GM10266 (cell line): ENCODE measurements at regions not wholly inside any gene's neighbourhood (a gene's known extent, or its start where the extent isn't known, plus 50 kb on each side); places are given as distances from the start of the nearest gene placed in this dataset.

Source experiments
- DNase-seq: peaks from one replicate; pipeline ENCODE4 v3.0.0; 2012; ENCODE audit errors: extremely low spot score
- TF ChIP-seq, protein P1 (sequence below): IDR thresholded peaks from 2 replicates; pipeline ENCODE4 v1.5.1; 2012; ENCODE audit warnings: mild to moderate bottlenecking, low read depth; ENCODE audit not compliant: control insufficient read depth, insufficient read depth; ENCODE audit errors: missing control alignments

DNA sequence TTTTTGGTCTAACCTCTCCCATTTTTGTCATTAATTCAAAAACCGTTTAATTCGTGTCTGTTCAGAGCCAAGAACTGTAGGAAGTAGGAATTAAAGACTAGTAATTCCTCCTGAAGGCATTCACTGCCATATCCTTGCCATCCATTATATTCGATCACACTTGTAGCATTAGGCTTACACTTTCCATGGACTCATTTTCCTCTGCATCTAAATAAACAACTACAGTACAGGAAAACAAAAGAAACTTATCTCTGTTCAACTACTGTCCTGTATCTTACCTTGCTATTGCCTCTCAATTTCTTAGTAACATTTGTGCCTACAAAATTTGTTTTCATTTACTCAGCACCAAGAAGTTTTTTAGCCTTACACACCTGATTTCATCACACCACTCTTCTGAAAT, 111.6 kb upstream of the SEMA3C start:
- DNase-seq = no peak
- TF ChIP-seq, protein P1, sequence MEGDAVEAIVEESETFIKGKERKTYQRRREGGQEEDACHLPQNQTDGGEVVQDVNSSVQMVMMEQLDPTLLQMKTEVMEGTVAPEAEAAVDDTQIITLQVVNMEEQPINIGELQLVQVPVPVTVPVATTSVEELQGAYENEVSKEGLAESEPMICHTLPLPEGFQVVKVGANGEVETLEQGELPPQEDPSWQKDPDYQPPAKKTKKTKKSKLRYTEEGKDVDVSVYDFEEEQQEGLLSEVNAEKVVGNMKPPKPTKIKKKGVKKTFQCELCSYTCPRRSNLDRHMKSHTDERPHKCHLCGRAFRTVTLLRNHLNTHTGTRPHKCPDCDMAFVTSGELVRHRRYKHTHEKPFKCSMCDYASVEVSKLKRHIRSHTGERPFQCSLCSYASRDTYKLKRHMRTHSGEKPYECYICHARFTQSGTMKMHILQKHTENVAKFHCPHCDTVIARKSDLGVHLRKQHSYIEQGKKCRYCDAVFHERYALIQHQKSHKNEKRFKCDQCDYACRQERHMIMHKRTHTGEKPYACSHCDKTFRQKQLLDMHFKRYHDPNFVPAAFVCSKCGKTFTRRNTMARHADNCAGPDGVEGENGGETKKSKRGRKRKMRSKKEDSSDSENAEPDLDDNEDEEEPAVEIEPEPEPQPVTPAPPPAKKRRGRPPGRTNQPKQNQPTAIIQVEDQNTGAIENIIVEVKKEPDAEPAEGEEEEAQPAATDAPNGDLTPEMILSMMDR = no peak

DNA sequence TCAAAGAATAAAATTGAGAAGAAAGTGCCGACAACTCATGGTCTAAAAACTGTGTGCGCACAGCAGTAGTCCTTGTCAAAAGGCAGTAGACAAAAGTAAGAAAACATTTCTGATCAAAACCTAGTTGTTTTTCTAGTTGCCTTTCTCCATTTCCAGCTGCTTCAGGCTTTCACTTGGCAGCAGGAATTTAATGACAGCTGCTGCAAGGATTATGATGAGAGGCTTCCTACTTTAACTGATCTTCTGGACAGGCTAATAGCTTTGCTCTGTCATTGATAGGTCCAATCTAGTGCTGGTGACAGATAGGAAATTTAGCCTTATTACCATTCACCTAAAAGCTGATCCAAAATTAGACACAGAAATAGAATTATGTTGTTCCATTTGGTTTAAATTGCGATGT, 110.7 kb upstream of the SEMA3C start:
- TF ChIP-seq, protein P1 = no peak
- DNase-seq = no peak

- TF ChIP-seq, protein P1 = no peak
- no peak for DNase-seq
These were observed 106.5 kb upstream of the SEMA3C start for GRCh38 chr7:81025360-81025759.

DNA sequence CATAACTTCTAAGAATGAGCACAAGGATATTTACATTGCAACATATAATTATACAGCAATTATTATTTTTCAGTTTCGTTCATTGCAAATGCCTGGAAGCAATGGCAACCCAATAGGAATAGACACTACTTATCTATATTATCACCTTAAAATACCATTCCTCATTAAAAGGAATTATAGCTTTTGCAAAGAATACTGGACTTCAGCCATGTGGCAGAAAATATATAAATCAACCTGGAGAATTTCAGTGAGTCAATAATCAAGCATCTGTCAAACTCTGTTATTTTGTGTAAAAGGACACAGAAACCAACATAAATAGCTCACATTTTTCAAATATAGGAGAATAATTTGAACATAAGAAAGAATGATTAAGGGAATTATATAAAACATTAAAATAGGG, 96.1 kb upstream of the SEMA3C start:
- TF ChIP-seq, protein P1 = no peak
- DNase-seq = no peak

- no peak for DNase-seq
- TF ChIP-seq, protein P1 = no peak
These were observed 95.4 kb upstream of the SEMA3C start for GRCh38 chr7:81014266-81014665.

GRCh38 chr7:81013083-81013817, 94.4 kb upstream of the SEMA3C start:
- no peak for DNase-seq
- TF ChIP-seq, protein P1 = no peak

GRCh38 chr7:81008901-81009300, 90.0 kb upstream of the SEMA3C start:
- TF ChIP-seq, protein P1 = no peak
- no peak for DNase-seq
